ENCODE measurements at regions not wholly inside any gene's neighbourhood (a gene's known extent, or its start where the extent isn't known, plus 50 kb on each side); places are given as distances from the start of the nearest gene placed in this dataset.

DNA sequence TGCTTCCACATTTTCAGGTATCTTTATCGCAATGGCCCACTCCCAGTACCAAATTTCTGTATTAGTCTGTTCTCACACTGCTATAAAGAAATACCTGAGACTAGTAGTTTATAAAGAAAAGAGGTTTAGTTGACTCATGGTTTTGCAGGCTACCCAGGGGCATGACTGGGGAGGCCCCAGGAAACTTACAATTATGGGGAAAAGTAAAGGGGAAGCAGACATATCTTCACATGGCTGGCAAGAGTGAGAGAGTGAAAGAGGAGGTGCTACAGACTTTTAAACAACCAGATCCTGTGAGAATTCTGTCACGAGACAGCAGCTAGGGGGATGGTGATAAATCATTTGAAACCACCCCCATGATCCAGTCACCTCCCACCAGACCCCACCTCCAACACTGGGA, 238.2 kb upstream of the DMAC1 start:
- TF ChIP-seq MED13 (CRISPR knock-in tag; IDR thresholded peaks at IDR 0.05): no peak
- TF ChIP-seq, protein P1, sequence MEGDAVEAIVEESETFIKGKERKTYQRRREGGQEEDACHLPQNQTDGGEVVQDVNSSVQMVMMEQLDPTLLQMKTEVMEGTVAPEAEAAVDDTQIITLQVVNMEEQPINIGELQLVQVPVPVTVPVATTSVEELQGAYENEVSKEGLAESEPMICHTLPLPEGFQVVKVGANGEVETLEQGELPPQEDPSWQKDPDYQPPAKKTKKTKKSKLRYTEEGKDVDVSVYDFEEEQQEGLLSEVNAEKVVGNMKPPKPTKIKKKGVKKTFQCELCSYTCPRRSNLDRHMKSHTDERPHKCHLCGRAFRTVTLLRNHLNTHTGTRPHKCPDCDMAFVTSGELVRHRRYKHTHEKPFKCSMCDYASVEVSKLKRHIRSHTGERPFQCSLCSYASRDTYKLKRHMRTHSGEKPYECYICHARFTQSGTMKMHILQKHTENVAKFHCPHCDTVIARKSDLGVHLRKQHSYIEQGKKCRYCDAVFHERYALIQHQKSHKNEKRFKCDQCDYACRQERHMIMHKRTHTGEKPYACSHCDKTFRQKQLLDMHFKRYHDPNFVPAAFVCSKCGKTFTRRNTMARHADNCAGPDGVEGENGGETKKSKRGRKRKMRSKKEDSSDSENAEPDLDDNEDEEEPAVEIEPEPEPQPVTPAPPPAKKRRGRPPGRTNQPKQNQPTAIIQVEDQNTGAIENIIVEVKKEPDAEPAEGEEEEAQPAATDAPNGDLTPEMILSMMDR (CRISPR knock-in tag; IDR thresholded peaks at IDR 0.05): no peak
- no peak for TF ChIP-seq MAFG (CRISPR knock-in tag; IDR thresholded peaks at IDR 0.05)
- TF ChIP-seq, protein P2, sequence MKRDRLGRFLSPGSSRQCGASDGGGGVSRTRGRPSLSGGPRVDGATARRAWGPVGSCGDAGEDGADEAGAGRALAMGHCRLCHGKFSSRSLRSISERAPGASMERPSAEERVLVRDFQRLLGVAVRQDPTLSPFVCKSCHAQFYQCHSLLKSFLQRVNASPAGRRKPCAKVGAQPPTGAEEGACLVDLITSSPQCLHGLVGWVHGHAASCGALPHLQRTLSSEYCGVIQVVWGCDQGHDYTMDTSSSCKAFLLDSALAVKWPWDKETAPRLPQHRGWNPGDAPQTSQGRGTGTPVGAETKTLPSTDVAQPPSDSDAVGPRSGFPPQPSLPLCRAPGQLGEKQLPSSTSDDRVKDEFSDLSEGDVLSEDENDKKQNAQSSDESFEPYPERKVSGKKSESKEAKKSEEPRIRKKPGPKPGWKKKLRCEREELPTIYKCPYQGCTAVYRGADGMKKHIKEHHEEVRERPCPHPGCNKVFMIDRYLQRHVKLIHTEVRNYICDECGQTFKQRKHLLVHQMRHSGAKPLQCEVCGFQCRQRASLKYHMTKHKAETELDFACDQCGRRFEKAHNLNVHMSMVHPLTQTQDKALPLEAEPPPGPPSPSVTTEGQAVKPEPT (CRISPR knock-in tag; IDR thresholded peaks at IDR 0.05; ENCODE audit: low read depth): no peak
- no peak for TF ChIP-seq ASH2L (IDR thresholded peaks at IDR 0.05; ENCODE audit: insufficient read length, low read depth, low read length)
- no peak for TF ChIP-seq KLF16 (CRISPR knock-in tag; IDR thresholded peaks at IDR 0.05)
